ENCODE measurements at regions not wholly inside any gene's neighbourhood (a gene's known extent, or its start where the extent isn't known, plus 50 kb on each side); places are given as distances from the start of the nearest gene placed in this dataset.

GRCh38 chr11:93250326-93250725 lies 52.5 kb upstream of the SLC36A4 start:
- TF ChIP-seq CTCF (optimal IDR thresholded peaks at IDR 0.05 in 1 of 3, IDR thresholded peaks at IDR 0.05 in 1 of 3, conservative IDR thresholded peaks at IDR 0.05 in 1 of 3; ENCODE audit: extremely low read depth in 1 of 3, insufficient read depth in 2 of 3, low read length in 3 of 3) (no peak), EZH2 (IDR thresholded peaks at IDR 0.05; ENCODE audit: low read length) (no peak)
